HG03196 (cell line): ENCODE measurements at regions not wholly inside any gene's neighbourhood (a gene's known extent, or its start where the extent isn't known, plus 50 kb on each side); places are given as distances from the start of the nearest gene placed in this dataset.

ENCODE experiments used
- ATAC-seq: cut with Tn5 transposase; IDR thresholded peaks from one replicate; pipeline ENCODE4 v1.9.1; 2021; ENCODE audit not compliant: unreplicated experiment

DNA sequence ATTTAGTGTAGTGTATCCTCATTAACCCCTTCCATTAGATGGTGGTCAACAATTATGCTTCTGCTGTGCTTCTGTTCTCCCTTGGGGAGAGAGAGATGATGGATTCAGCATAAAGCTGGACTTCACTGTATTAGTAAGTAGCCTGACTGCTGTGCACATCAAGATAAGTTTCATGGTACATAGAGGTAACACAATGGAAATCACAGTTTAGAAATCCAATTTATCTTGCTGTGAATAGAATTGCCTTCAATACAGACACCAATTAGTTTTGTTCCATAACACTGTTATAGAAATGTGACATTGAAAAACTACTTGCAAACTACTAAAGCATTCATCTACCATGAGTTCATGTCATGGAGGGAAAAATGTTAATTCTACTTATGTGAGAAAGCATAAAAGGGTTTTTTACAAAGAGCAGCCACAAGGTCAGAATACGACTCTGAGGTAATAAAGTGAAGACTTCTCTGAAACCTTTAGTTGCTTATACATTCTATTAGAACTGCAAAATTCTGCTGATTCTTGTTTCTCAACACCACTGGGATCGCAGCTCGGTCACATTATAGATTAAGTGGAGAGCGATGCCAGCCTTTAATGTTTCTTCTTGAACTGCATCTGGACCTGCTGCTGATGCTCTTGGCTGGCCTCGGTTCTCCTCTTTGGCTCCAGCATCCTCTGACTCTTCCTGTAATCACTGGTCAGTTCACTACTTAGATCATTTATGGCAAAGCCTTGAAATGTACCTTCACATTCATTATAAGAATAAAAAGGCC lies 190.8 kb downstream of the ATP23 start:
- ATAC-seq: no peak

- no peak for ATAC-seq
Measured at GRCh38 chr12:58138424-58138823, 197.1 kb downstream of the ATP23 start.

- no peak for ATAC-seq
Measured at GRCh38 chr12:58139894-58140293, 198.5 kb downstream of the ATP23 start.

- no peak for ATAC-seq
Measured at GRCh38 chr12:58140395-58140794, 199.0 kb downstream of the ATP23 start.

GRCh38 chr12:58142991-58143390 lies 201.6 kb downstream of the ATP23 start:
- no peak for ATAC-seq

GRCh38 chr12:58143498-58143995 lies 202.2 kb downstream of the ATP23 start:
- no peak for ATAC-seq

GRCh38 chr12:58148405-58148804 lies 207.0 kb downstream of the ATP23 start:
- no peak for ATAC-seq

DNA sequence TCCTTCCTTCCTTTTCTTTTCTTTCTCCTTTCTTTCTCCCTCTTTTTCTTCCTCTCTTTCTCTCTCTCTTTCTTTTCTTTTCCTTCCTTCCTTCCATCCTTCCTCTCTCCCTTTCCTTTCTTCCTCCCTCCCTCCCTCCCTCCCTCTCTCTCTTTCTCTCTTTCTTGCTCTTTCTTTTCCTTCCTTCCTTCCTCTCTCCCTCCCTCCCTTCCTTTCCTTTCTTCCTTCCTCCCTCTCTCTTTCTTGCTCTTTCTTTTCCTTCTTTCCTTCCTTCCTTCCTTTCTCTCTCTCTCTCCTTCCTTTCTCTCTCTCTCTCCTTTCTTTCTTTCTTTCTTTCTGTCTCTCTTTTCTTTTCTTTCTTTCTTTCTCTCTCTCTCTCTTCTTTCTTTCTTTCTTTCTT lies 207.6 kb downstream of the ATP23 start:
- no peak for ATAC-seq

DNA sequence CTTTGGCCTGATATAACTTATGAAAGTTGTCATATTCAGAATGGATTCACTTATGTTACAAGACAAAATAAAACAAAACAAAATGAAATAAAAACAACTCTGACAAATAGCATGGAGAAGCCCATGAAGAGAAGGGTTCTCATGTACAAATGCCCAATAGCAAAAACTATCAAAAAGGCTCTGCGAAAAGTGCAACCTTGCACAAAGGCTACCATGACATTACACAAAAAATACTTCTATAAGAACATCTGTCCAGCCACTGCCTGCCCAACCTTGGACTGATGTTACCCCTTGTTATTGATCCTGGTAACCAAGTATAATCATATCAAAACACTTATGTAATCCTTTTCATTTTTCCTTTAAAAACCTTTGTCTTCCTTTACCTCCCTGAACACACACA lies 213.0 kb downstream of the ATP23 start:
- no peak for ATAC-seq

- no peak for ATAC-seq
Measured at GRCh38 chr12:58156697-58157096, 215.3 kb downstream of the ATP23 start.

DNA sequence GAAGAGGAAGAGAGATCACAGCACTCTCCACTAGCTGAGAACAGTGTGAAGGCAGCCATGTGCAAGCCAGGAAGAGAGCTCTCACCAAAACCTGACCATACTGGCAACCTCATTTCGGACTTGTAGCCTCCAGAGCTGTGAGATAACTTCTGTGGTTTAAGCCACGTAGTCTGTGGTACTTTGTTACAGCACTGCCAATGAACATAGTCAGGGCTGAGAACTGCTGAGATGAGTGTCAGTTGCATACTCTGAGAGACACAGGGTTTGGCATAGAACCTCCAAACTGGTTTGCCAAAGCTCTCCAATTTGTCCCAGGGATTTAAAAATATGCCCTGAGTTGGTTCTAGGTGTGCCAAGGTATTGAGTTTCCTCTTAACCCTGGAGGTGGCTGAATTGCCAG lies 218.6 kb downstream of the ATP23 start:
- ATAC-seq: no peak

- no peak for ATAC-seq
Measured at GRCh38 chr12:58161773-58162172, 220.4 kb downstream of the ATP23 start.

- ATAC-seq: no peak
Measured at GRCh38 chr12:58163021-58163420, 221.7 kb downstream of the ATP23 start.

DNA sequence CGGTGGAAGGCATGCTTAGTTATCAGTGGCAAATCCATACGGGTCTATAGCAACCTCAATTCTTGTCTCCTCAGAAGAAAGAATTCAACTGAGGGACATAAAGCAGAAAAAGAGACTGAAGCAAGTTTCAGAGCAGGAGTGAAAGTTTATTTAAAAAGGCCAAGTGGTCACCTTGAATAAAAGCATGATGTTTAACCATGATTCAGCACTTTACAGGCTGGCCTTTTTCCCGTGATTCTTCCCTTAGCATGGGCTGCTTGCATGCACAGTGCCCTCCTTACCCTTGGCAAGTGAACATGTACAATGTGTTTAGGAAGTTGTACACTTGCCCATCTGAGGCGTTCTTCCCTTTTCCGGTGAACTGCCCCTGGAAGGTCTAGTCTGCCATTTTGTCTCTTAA lies 225.3 kb downstream of the ATP23 start:
- no peak for ATAC-seq

GRCh38 chr12:58167622-58168021 lies 226.3 kb downstream of the ATP23 start:
- ATAC-seq: no peak

- no peak for ATAC-seq
Measured at GRCh38 chr12:58169826-58170225, 228.5 kb downstream of the ATP23 start.

DNA sequence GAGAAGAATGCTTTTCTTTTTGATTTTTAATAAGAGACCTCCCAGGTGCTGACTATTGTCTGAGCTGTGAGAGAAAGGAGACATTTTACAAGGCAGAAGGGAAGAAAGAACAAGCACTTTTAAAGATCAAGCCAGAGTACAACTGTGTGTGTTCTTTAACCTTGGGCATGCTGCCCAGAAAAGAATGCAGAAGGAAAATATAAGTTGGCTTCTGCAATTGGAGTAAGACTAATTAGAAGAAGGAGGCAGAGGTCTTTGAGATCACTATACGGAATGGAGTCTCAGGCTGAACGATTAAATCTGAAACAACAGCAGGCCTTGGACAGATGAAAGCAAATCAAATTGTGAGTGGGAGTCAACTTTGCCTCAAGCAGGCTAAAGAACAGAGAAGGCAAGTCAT lies 230.5 kb downstream of the ATP23 start:
- no peak for ATAC-seq

GRCh38 chr12:58172433-58173073 lies 231.2 kb downstream of the ATP23 start:
- ATAC-seq: no peak

GRCh38 chr12:58174316-58174715 lies 232.9 kb downstream of the ATP23 start:
- ATAC-seq: no peak

DNA sequence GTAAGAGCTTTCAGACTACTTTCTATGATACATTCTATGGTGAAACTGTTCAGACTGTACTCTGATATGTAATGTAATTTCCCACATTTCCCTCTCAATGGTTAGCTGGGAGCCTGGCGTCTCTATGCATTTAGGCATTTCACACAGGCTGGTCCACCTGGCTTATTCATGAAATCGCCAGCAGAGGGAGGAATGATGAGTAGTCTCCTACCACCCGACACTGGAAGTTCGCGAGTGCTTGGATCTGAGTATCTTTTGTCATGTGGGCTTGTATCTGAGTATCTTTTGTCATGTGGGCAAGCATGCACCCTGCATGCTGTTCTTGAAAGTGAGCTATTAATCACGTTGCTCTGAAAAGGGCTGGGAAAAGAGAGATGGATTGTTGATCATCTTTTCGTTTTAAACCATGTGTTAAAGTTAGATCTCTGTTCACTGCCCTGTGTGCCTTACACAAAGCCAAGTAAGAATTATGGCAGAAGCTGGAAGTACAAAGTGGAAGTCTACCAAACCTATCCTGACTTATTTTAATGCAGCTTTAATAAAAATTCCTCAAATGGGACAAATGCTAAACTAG lies 235.0 kb downstream of the ATP23 start:
- ATAC-seq: no peak

DNA sequence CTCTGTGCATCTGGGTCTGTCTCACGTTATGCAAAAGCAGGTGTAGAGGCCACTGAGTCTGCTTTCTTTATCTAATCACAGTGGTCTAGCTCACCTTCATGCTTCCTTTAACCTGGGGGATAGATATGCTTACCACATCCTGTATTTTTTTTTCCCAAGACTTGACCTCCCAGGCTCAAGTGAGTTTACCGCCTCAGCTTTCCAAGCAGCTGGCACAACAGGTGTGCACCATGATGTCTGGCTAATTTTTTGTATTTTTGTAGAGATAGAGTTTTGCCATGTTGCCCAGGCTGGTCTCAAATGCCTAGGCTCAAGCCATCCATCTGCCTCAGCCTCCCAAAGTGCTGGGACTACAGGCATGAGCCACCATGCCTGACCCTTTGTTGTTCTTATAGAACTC lies 236.0 kb downstream of the ATP23 start:
- ATAC-seq: no peak

DNA sequence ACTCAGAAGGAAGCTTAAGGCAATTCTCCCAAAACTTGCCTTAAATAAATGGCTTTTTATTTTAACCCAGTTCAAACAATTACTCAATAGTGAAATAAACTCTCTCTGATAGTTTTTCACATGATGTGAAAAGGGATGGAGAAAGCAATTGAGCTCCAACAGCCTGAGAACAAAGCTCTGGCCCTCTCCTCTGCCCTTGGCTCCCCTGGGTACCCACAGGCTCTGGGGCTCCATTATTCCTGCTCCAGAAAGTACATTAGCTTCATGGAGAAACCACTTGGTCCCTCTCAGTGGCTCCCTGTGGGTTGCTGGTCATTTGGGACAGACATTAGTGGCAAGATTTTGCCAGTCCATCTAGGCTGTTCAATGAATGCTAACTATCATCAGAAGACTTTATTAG lies 242.8 kb downstream of the ATP23 start:
- no peak for ATAC-seq
